Suppressor macrophage treated with lipopolysaccharide for 4 hours (primary cell): ENCODE measurements at regions not wholly inside any gene's neighbourhood (a gene's known extent, or its start where the extent isn't known, plus 50 kb on each side); places are given as distances from the start of the nearest gene placed in this dataset.
"Not testable (repeated sequence)": the region's sequence is repeated elsewhere in the genome, so short reads cannot be mapped to it uniquely, and the experiment has no call there.

ENCODE experiments used
- DNase-seq: peaks from one replicate; pipeline ENCODE4 v3.0.0-alpha.2; 2020

GRCh38 chr3:151550642-151551041, 89.8 kb upstream of the IGSF10 start:
- DNase-seq = no peak

GRCh38 chr3:151550025-151550618, 89.3 kb upstream of the IGSF10 start:
- DNase-seq = no peak

- no peak for DNase-seq
These were observed 87.3 kb upstream of the IGSF10 start for GRCh38 chr3:151548195-151548594.

DNA sequence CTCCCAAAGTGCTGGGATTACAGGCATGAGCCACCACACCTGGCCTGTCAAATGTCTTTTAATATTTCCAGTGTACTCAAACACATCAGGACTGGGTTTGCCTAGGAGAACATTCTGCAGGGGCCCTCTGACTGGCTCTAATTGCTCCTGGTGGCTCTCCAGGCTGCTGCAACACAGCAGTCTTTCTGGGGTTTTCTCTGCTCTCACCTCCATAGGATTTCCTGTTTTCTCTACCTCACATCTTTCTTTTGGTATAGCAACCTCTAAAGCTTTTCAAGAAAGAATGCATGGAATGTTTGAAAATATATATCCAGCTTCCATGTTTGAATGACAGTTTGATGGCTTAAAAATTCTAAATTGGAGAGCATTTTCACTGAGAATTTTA, 83.3 kb upstream of the IGSF10 start:
- DNase-seq = no peak

GRCh38 chr3:151541178-151541577, 80.3 kb upstream of the IGSF10 start:
- no peak for DNase-seq

GRCh38 chr3:151539599-151539998, 78.7 kb upstream of the IGSF10 start:
- DNase-seq = no peak

DNA sequence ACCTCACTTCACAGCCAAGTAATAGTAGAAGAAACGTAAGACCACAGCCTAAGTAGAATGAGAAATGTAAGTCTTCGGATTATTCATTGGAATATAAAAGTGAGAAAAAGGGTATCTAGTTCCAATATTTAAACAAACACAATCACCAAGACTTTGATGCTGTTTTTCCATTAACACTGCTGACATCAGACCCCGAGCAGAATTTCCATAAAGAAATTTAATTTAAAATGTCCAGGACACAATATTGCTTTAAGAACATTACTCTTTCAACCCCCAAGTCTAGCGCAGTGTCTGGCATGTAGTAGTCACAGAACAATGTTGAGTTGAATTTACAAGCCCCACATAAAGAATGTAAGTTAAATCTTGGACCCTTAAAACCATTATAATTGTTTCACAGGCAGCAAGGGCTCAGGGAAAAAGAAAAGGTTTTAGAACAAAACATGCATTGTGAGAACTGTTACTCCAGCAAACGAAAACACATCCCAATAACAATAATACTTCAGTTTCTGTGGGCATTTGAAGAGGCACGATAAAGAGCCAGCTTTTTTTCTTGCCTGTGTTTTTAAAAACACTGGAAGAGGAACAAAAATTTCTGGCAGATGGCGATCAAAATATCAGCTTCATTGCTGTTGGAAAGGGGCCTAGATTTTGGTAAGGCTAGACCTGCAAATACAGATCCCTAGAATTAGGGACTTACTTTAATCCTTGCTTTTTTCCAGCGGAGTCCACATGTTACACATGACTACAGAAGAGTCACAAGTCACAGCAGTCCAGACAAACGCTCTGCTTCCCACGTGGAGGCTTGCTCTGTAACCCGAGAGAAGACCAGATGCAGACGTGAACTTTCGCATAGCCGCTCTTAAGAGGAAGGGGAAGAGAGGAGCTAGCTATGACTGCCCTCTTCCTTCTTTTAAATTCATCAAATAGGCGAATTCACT, 77.9 kb upstream of the IGSF10 start:
- peak; percentile 20 for DNase-seq

DNA sequence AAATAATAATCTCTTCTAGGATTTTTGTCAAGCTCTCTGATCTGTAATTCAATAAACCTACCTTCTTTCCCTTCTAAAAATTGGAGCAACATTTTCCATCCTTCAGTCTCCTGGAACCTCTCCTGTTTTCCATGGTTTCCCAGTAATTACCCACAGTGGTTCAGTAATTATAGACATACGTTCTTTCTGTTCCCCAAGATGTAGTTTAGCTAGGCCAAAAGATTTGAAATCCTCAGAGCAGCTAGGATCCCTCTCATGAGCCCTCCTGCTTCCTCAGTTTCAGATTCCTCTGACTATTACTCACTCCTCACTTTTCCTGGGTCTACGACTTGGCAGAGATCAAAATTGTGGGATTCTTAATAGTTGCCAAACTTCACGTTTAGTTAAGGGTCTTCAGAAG, 76.9 kb upstream of the IGSF10 start:
- no peak for DNase-seq

DNA sequence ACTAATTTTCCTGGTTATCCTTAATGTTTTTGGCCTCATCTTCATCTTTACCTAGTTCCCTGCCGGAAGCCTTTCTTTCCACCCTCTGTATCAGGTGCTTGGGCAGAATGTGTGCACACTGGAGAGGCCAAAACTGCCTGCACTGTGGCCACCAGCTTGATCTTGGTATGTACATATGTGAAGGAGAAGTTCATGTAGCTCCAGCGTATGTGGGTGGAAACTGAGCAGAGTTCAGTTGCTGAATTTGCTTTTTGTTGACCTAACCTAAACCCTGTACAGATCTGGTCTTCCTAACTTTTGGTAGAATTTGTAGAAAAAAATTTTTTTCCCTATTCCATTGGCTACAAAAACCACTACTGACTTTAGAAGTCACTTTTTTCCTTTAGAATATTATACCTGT, 65.9 kb upstream of the IGSF10 start:
- peak; percentile 9 for DNase-seq

DNA sequence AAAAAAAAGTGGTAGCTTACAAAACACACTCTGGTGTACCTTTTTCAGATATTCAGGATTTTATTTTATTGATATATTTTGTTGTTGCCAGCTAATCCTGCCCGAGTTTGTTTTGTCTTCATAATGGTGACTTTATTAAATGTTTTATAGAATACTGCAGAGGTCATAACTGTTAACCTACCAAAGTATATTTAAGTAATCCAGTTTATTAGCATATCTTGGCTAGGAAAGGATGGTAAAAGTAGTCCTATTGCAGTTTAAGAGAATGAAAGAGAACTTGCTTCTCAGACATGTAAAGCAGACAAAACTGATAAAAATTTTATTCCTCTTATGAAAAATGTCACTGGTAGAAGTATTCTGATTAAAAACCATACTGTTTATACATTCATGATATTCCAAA, 59.2 kb upstream of the IGSF10 start:
- DNase-seq = no peak

GRCh38 chr3:151511433-151511832, 50.6 kb upstream of the IGSF10 start:
- DNase-seq = not testable (repeated sequence)
